OCI-LY3 (cell line): ENCODE measurements at regions not wholly inside any gene's neighbourhood (a gene's known extent, or its start where the extent isn't known, plus 50 kb on each side); places are given as distances from the start of the nearest gene placed in this dataset.

ENCODE experiments used
- CTCF ChIP-seq: fragments of 200-600, 300-600 bp; sonication (generic); IDR thresholded peaks from 2 replicates; pipeline ENCODE4 v1.5.1; 2014; ENCODE audit warnings: antibody characterized with exemption, low read length, low read depth
- EZH2phosphoT487 ChIP-seq: fragments of 200-600 bp; shearing (Covaris generic); IDR thresholded peaks from 2 replicates; pipeline ENCODE4 v1.6.1; 2018; ENCODE audit warnings: antibody characterized with exemption, mixed run types, low read depth

GRCh38 chr11:38814670-38815069 lies 2216.6 kb upstream of the RAG2 start:
- TF ChIP-seq CTCF (no peak), EZH2phosphoT487 (no peak)
